Smooth muscle cell (in vitro differentiated cells): ENCODE measurements at regions not wholly inside any gene's neighbourhood (a gene's known extent, or its start where the extent isn't known, plus 50 kb on each side); places are given as distances from the start of the nearest gene placed in this dataset.

ENCODE experiments used
- DNase-seq: peaks from one replicate; lab custom pipeline; 2025; ENCODE audit not compliant: unreplicated experiment; lab: John Stamatoyannopoulos, UW
- H2AFZ ChIP-seq: fragments of 200-600 bp; sonication (generic); 2 replicates; pipeline ENCODE4 v1.6.0; 2016; ENCODE audit warnings: antibody characterized with exemption, low read depth, mild to moderate bottlenecking
- H3F3A ChIP-seq: fragments of 200-600 bp; sonication (generic); 2 replicates; pipeline ENCODE4 v1.6.0; 2017; ENCODE audit warnings: antibody characterized with exemption, low read depth
- H3K27ac ChIP-seq: fragments of 200-600 bp; sonication (generic); 2 replicates; pipeline ENCODE4 v1.5.1; 2016; ENCODE audit warnings: low read depth, mild to moderate bottlenecking
- H3K27me3 ChIP-seq: fragments of 200-600 bp; sonication (generic); 2 replicates; pipeline ENCODE4 v1.6.1; 2016; ENCODE audit warnings: low read depth, mild to moderate bottlenecking
- H3K36me3 ChIP-seq: fragments of 200-600 bp; sonication (generic); 2 replicates; pipeline ENCODE4 v1.5.1; 2016; ENCODE audit warnings: low read depth
- H3K4me1 ChIP-seq: fragments of 200-600 bp; sonication (generic); 2 replicates; pipeline ENCODE4 v1.5.1; 2016; ENCODE audit warnings: low read depth
- H3K4me2 ChIP-seq: fragments of 200-600 bp; sonication (generic); 2 replicates; pipeline ENCODE4 v1.6.0; 2016; ENCODE audit warnings: mild to moderate bottlenecking
- H3K4me3 ChIP-seq: fragments of 200-600 bp; sonication (generic); 2 replicates; pipeline ENCODE4 v1.5.1; 2016; ENCODE audit warnings: mild to moderate bottlenecking
- H3K79me2 ChIP-seq: fragments of 200-600 bp; sonication (generic); 2 replicates; pipeline ENCODE4 v1.6.0; 2016; ENCODE audit warnings: low read depth, mild to moderate bottlenecking
- H3K9ac ChIP-seq: fragments of 200-600 bp; sonication (generic); 2 replicates; pipeline ENCODE4 v1.6.0; 2016; ENCODE audit warnings: low read depth
- H3K9me3 ChIP-seq: fragments of 200-600 bp; sonication (generic); replicated peaks from 2 replicates; pipeline ENCODE4 v1.5.1; 2016; ENCODE audit warnings: low read depth
- H4K20me1 ChIP-seq: fragments of 200-600 bp; sonication (generic); 2 replicates; pipeline ENCODE4 v1.6.0; 2016; ENCODE audit warnings: low read depth
- WGBS: methylation state at CpG from one replicate; pipeline ENCODE4 v1.1.7; 2016; ENCODE audit warnings: low lambda C conversion rate; 5-methylcytosine and 5-hydroxymethylcytosine counted together
- TF ChIP-seq, protein P1 (sequence below): fragments of 200-600 bp; sonication (generic); IDR thresholded peaks from 2 replicates; pipeline ENCODE4 v1.5.1; 2017; ENCODE audit warnings: borderline replicate concordance, mild to moderate bottlenecking, antibody characterized with exemption; ENCODE audit not compliant: insufficient read depth, poor library complexity, severe bottlenecking

DNA sequence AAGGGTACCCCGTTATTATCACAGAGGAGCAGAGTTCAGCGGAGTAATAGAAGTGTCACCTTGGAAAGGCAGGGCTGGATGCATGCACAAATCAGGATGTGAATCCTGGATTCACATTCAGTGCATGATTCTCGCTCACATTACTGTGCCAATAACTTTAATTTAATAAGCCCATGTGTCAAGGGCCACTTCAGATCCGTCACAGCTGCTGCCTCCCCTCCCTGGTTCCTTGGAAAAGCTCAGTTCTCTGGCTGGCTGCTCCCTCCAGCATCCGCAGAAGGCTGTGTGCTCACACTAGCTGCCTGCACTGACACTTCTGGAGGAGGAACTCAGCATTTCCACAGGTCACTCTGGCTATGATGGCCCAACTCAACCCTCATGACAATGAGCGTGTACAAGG lies 256.8 kb upstream of the ADAMTS16 start:
- TF ChIP-seq, protein P1, sequence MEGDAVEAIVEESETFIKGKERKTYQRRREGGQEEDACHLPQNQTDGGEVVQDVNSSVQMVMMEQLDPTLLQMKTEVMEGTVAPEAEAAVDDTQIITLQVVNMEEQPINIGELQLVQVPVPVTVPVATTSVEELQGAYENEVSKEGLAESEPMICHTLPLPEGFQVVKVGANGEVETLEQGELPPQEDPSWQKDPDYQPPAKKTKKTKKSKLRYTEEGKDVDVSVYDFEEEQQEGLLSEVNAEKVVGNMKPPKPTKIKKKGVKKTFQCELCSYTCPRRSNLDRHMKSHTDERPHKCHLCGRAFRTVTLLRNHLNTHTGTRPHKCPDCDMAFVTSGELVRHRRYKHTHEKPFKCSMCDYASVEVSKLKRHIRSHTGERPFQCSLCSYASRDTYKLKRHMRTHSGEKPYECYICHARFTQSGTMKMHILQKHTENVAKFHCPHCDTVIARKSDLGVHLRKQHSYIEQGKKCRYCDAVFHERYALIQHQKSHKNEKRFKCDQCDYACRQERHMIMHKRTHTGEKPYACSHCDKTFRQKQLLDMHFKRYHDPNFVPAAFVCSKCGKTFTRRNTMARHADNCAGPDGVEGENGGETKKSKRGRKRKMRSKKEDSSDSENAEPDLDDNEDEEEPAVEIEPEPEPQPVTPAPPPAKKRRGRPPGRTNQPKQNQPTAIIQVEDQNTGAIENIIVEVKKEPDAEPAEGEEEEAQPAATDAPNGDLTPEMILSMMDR: no peak
- no peak overlapping the region for H3K4me3 ChIP-seq
- no peaks in the 10 kb centered on the region for H3K27me3 ChIP-seq
- H3K79me2 ChIP-seq: no peaks in the 10 kb centered on the region
- H3K9ac ChIP-seq: no peak overlapping the region
- no peaks in the 10 kb centered on the region for H3K9me3 ChIP-seq
- no peak overlapping the region for H3K27ac ChIP-seq
- no peaks in the 10 kb centered on the region for H3K36me3 ChIP-seq
- no peak overlapping the region for H2AFZ ChIP-seq
- no peaks in the 10 kb centered on the region for H3F3A ChIP-seq
- H3K4me1 ChIP-seq: no peaks in the 10 kb centered on the region
- H4K20me1 ChIP-seq: no peaks in the 10 kb centered on the region
- 89% methylated on average over 6 of the region's 6 CpGs for WGBS
- no peak overlapping the region for H3K4me2 ChIP-seq
- DNase-seq: no peak

DNA sequence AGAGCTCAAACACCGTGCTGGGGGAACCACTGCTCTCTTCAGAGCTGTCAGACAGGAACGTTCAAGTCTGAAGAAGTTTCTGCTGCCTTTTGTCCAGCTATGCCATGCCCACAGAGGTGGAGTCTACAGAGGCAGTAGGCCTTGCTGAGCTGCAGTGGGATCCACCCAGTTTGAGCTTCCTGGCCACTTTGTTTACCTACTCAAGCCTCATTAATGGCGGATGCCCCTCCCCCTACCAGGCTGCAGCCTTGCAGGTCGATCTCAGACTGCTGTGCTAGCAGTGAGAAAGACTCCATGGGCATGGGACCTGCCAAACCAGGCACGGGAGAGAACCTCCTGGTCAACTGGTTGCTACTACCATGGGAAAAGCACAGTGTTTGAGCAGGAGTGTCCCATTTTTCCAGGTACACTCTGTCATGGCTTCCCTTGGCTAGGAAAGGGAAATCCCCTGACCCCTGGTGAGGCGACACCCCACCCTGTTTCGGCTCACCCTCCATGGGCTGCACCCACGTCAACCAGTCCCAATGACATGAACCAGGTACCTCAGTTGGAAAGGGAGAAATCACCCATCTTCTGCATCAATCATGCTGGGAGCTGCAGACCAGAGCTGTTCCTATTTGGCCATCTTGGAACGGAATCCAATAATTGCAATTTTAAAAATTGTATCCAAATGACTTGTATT lies 246.9 kb upstream of the ADAMTS16 start:
- DNase-seq: no peak
- 92% methylated on average over 9 of the region's 9 CpGs for WGBS
- Histone ChIP-seq H3K36me3 (no peaks in the 10 kb centered on the region), H3K27ac (no peak overlapping the region), H3K9me3 (no peaks in the 10 kb centered on the region), H3K4me1 (no peaks in the 10 kb centered on the region), H3K79me2 (no peaks in the 10 kb centered on the region), H2AFZ (no peak overlapping the region), H3K9ac (no peak overlapping the region), H3K27me3 (no peaks in the 10 kb centered on the region), H3K4me2 (no peak overlapping the region), H4K20me1 (no peaks in the 10 kb centered on the region), H3F3A (no peaks in the 10 kb centered on the region), H3K4me3 (no peak overlapping the region)
- TF ChIP-seq, protein P1: no peak

DNA sequence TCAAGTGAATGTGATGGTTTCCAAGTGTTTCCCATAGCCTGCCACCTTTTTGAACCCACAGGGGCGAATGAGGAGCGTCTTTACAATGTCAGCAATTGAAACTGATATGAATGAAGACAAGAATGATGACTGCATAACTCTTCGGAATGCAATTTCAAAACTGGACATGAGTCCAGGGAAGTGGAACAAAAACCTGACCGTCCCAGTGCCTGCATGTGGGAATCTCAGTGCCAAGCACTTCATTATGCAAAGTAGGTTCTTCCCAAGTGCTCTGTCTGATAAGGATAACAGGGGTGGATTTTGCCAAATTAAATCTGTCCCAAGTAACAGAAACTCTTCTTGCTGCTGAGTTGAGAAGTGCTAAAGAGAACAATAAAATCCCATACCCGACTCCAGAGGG lies 243.8 kb upstream of the ADAMTS16 start:
- Histone ChIP-seq H3K27me3 (no peaks in the 10 kb centered on the region), H3K9ac (no peak overlapping the region), H3K4me3 (no peak overlapping the region), H3K79me2 (no peaks in the 10 kb centered on the region), H3F3A (no peaks in the 10 kb centered on the region), H3K4me1 (no peaks in the 10 kb centered on the region), H4K20me1 (no peaks in the 10 kb centered on the region), H3K4me2 (no peak overlapping the region), H3K9me3 (no peaks in the 10 kb centered on the region), H3K27ac (no peak overlapping the region), H2AFZ (no peak overlapping the region), H3K36me3 (no peaks in the 10 kb centered on the region)
- TF ChIP-seq, protein P1: no peak
- 80% methylated on average over 5 of the region's 5 CpGs for WGBS
- no peak for DNase-seq

DNA sequence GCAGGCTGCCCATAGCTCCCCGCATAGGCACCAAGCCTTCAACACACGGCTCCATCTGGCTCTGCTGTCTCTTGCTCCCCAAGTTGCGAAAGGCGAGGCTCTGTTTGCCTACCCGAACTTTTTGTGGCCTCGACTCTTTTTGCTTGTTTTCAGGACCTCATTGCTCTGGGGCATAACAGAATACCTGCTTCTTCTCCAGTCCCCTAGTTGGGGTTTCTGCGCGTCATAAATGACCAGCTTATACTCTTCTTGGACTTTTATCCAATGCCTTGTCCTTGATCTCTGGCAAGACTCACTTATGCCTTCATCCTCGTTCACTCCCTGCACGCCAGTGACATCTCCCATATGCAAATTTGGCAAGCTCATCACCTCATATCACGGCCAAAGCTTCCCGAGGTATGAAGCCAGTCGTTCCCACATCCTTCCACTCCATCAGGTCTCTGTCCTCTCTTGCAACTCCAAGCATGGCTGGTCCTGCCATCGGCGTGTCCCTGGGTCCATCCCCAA lies 238.8 kb upstream of the ADAMTS16 start:
- no peak overlapping the region for H3K27ac ChIP-seq
- DNase-seq: no peak
- no peaks in the 10 kb centered on the region for H3K4me1 ChIP-seq
- H2AFZ ChIP-seq: no peak overlapping the region
- H3K4me3 ChIP-seq: no peak overlapping the region
- H3K9me3 ChIP-seq: no peaks in the 10 kb centered on the region
- H3F3A ChIP-seq: no peaks in the 10 kb centered on the region
- H3K4me2 ChIP-seq: no peak overlapping the region
- WGBS: 87% methylated on average over 15 of the region's 15 CpGs
- H3K9ac ChIP-seq: no peak overlapping the region
- H4K20me1 ChIP-seq: no peaks in the 10 kb centered on the region
- H3K27me3 ChIP-seq: peaks cover 6% of the 10 kb centered on the region
- H3K79me2 ChIP-seq: no peaks in the 10 kb centered on the region
- TF ChIP-seq, protein P1: no peak
- H3K36me3 ChIP-seq: no peaks in the 10 kb centered on the region
